ENCODE measurements at regions not wholly inside any gene's neighbourhood (a gene's known extent, or its start where the extent isn't known, plus 50 kb on each side); places are given as distances from the start of the nearest gene placed in this dataset.

GRCh38 chr4:126012691-126013290 is 698.0 kb downstream of the FAT4 start:
- no peak for TF ChIP-seq ARNTL (CRISPR knock-in tag; IDR thresholded peaks at IDR 0.05; ENCODE audit: borderline replicate concordance, low read depth)
- TF ChIP-seq CSRNP3 (CRISPR knock-in tag; IDR thresholded peaks at IDR 0.05), result no peak
- TF ChIP-seq TOX (CRISPR knock-in tag; IDR thresholded peaks at IDR 0.05; ENCODE audit: borderline replicate concordance), result no peak
- TF ChIP-seq, protein P1, sequence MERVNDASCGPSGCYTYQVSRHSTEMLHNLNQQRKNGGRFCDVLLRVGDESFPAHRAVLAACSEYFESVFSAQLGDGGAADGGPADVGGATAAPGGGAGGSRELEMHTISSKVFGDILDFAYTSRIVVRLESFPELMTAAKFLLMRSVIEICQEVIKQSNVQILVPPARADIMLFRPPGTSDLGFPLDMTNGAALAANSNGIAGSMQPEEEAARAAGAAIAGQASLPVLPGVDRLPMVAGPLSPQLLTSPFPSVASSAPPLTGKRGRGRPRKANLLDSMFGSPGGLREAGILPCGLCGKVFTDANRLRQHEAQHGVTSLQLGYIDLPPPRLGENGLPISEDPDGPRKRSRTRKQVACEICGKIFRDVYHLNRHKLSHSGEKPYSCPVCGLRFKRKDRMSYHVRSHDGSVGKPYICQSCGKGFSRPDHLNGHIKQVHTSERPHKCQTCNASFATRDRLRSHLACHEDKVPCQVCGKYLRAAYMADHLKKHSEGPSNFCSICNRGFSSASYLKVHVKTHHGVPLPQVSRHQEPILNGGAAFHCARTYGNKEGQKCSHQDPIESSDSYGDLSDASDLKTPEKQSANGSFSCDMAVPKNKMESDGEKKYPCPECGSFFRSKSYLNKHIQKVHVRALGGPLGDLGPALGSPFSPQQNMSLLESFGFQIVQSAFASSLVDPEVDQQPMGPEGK (CRISPR knock-in tag; IDR thresholded peaks at IDR 0.05; ENCODE audit: borderline replicate concordance), result no peak
- TF ChIP-seq ZFP30 (CRISPR knock-in tag; IDR thresholded peaks at IDR 0.05), result no peak
